ENCODE measurements at regions not wholly inside any gene's neighbourhood (a gene's known extent, or its start where the extent isn't known, plus 50 kb on each side); places are given as distances from the start of the nearest gene placed in this dataset.

DNA sequence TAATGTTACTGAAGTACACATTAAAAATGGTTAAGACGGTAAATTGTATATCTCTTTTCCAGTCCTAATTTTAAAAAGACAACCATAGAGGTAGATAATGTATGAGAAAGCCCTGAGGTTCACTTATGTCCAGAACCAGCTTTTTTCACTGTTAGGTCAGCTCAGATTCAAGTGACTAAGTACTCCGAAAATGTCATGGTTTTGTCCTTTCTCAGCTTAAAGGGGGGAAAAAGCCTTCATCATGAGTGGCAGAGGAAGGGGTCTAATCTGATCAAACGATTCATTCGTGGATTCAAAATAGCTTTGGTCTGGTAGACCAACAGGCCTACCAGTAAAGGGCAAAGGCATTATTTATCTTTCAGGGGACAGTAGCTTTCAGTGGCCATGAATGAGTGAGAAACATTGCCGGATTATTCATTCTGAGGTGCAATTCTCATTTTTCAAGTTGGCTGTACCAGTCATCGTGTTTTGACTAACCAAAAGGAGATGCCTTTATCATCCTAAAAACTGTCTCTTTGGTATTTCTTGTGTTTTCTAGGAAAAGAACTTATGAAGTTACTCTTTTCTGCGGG is 208.4 kb downstream of the HHIPL2 start:
- no peaks in the 10 kb centered on the region for H3K4me1 ChIP-seq (ENCODE audit: low read length)
- no peaks in the 10 kb centered on the region for H3K36me3 ChIP-seq (ENCODE audit: insufficient read depth, low read length)
- no peaks in the 10 kb centered on the region for H3K9me3 ChIP-seq (ENCODE audit: low read length)
- no peak overlapping the region for H3K9ac ChIP-seq (ENCODE audit: low read length)
- no peak overlapping the region for H3K4me3 ChIP-seq (ENCODE audit: low read length)
- DNase-seq, result no peak
- no peaks in the 10 kb centered on the region for H3K9me2 ChIP-seq (replicated peaks; ENCODE audit: insufficient read depth, low read length)
- H3K27me3 ChIP-seq (ENCODE audit: low read length), result no peaks in the 10 kb centered on the region
- no peaks in the 10 kb centered on the region for H3K79me2 ChIP-seq (ENCODE audit: low read length)
- H3K27ac ChIP-seq (ENCODE audit: low read length), result no peak overlapping the region
- H2AFZ ChIP-seq (ENCODE audit: low read length), result no peak overlapping the region
- H4K20me1 ChIP-seq (ENCODE audit: insufficient read depth, low read depth, low read length), result no peaks in the 10 kb centered on the region
- no peak overlapping the region for H3K4me2 ChIP-seq (ENCODE audit: low read depth, low read length, poor library complexity, severe bottlenecking)

DNA sequence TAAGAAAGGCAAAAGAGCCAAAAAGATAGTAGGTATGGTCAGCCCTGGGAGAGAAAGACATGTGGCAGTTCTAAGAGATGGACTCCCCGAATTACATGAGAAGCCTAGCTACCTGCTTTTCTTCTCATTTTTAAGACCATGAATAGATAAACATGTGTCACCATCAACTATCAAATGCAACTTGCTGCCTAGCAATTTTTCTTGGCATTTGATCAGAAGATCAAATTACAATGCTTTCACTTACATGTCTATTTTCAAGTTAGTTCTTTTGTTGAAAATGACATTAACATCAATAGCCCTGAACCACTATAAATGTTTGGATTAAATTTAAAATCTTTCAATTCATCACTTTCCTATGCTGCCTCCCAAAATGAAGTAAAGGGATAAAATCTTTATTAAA is 212.3 kb downstream of the HHIPL2 start:
- Histone ChIP-seq H3K9me2 (replicated peaks; ENCODE audit: insufficient read depth, low read length) (no peaks in the 10 kb centered on the region), H3K4me3 (ENCODE audit: low read length) (no peak overlapping the region), H2AFZ (ENCODE audit: low read length) (no peak overlapping the region), H3K4me2 (ENCODE audit: low read depth, low read length, poor library complexity, severe bottlenecking) (no peak overlapping the region), H3K27me3 (ENCODE audit: low read length) (no peaks in the 10 kb centered on the region), H3K79me2 (ENCODE audit: low read length) (no peaks in the 10 kb centered on the region), H3K4me1 (ENCODE audit: low read length) (no peaks in the 10 kb centered on the region), H3K36me3 (ENCODE audit: insufficient read depth, low read length) (no peaks in the 10 kb centered on the region), H3K9me3 (ENCODE audit: low read length) (no peaks in the 10 kb centered on the region), H3K27ac (ENCODE audit: low read length) (no peak overlapping the region), H4K20me1 (ENCODE audit: insufficient read depth, low read depth, low read length) (no peaks in the 10 kb centered on the region), H3K9ac (ENCODE audit: low read length) (no peak overlapping the region)
- DNase-seq, result no peak

GRCh38 chr1:222334026-222334680 is 213.8 kb downstream of the HHIPL2 start:
- no peaks in the 10 kb centered on the region for H3K9me3 ChIP-seq (ENCODE audit: low read length)
- H3K9ac ChIP-seq (ENCODE audit: low read length), result no peak overlapping the region
- no peaks in the 10 kb centered on the region for H3K27me3 ChIP-seq (ENCODE audit: low read length)
- no peak overlapping the region for H3K4me3 ChIP-seq (ENCODE audit: low read length)
- H3K27ac ChIP-seq (ENCODE audit: low read length), result no peak overlapping the region
- no peaks in the 10 kb centered on the region for H3K4me1 ChIP-seq (ENCODE audit: low read length)
- no peaks in the 10 kb centered on the region for H3K9me2 ChIP-seq (replicated peaks; ENCODE audit: insufficient read depth, low read length)
- no peak overlapping the region for H2AFZ ChIP-seq (ENCODE audit: low read length)
- H4K20me1 ChIP-seq (ENCODE audit: insufficient read depth, low read depth, low read length), result no peaks in the 10 kb centered on the region
- H3K36me3 ChIP-seq (ENCODE audit: insufficient read depth, low read length), result no peaks in the 10 kb centered on the region
- H3K4me2 ChIP-seq (ENCODE audit: low read depth, low read length, poor library complexity, severe bottlenecking), result no peak overlapping the region
- DNase-seq, result no peak
- H3K79me2 ChIP-seq (ENCODE audit: low read length), result no peaks in the 10 kb centered on the region

DNA sequence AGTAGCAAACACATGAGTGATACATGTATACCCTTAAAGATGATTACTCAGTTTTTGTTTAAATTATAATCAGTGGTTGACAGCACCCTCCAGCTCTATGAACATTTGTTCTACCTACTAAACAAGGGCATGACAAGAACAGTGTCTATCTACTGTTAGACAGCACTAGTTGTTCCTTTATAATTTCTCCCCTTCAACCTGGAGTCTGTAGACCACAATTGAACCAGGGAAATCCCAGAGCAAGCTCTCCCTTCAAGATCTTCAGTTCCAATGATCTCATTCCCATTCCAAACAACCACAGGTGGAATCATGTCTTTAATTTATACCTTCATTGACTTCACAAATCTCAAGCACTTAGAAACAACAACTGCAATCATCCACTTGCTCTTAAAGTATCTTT is 216.1 kb downstream of the HHIPL2 start:
- Histone ChIP-seq H4K20me1 (ENCODE audit: insufficient read depth, low read depth, low read length) (no peaks in the 10 kb centered on the region), H2AFZ (ENCODE audit: low read length) (no peak overlapping the region), H3K36me3 (ENCODE audit: insufficient read depth, low read length) (no peaks in the 10 kb centered on the region), H3K9me2 (replicated peaks; ENCODE audit: insufficient read depth, low read length) (no peaks in the 10 kb centered on the region), H3K79me2 (ENCODE audit: low read length) (no peaks in the 10 kb centered on the region), H3K4me2 (ENCODE audit: low read depth, low read length, poor library complexity, severe bottlenecking) (no peak overlapping the region), H3K27me3 (ENCODE audit: low read length) (no peaks in the 10 kb centered on the region), H3K27ac (ENCODE audit: low read length) (no peak overlapping the region), H3K9ac (ENCODE audit: low read length) (no peak overlapping the region), H3K9me3 (ENCODE audit: low read length) (no peaks in the 10 kb centered on the region), H3K4me1 (ENCODE audit: low read length) (no peaks in the 10 kb centered on the region), H3K4me3 (ENCODE audit: low read length) (no peak overlapping the region)
- no peak for DNase-seq

DNA sequence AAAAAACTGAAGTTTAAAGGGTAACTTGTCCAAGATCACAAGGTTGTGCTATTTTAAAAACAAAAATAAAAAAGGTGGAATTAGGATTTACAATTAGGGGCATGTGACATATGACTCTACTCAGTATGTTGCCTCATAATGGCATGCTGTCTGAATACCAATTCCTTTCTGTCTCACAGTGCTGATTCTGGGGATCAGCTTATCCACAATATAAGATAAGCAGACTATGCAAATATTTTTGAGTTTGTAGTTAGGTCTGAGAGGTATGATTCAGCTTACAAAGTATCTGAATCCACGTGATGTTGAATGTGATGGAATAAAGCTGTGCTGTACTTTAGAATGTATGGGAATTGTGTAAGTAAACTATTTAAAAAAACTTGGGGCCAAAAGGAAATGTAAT is 216.6 kb downstream of the HHIPL2 start:
- no peaks in the 10 kb centered on the region for H3K36me3 ChIP-seq (ENCODE audit: insufficient read depth, low read length)
- H3K9me2 ChIP-seq (replicated peaks; ENCODE audit: insufficient read depth, low read length), result no peaks in the 10 kb centered on the region
- H3K27ac ChIP-seq (ENCODE audit: low read length), result no peak overlapping the region
- no peaks in the 10 kb centered on the region for H3K4me1 ChIP-seq (ENCODE audit: low read length)
- no peaks in the 10 kb centered on the region for H4K20me1 ChIP-seq (ENCODE audit: insufficient read depth, low read depth, low read length)
- no peak overlapping the region for H3K4me2 ChIP-seq (ENCODE audit: low read depth, low read length, poor library complexity, severe bottlenecking)
- no peak overlapping the region for H3K4me3 ChIP-seq (ENCODE audit: low read length)
- H3K9ac ChIP-seq (ENCODE audit: low read length), result no peak overlapping the region
- H2AFZ ChIP-seq (ENCODE audit: low read length), result no peak overlapping the region
- H3K9me3 ChIP-seq (ENCODE audit: low read length), result no peaks in the 10 kb centered on the region
- H3K27me3 ChIP-seq (ENCODE audit: low read length), result no peaks in the 10 kb centered on the region
- no peaks in the 10 kb centered on the region for H3K79me2 ChIP-seq (ENCODE audit: low read length)
- DNase-seq, result no peak

DNA sequence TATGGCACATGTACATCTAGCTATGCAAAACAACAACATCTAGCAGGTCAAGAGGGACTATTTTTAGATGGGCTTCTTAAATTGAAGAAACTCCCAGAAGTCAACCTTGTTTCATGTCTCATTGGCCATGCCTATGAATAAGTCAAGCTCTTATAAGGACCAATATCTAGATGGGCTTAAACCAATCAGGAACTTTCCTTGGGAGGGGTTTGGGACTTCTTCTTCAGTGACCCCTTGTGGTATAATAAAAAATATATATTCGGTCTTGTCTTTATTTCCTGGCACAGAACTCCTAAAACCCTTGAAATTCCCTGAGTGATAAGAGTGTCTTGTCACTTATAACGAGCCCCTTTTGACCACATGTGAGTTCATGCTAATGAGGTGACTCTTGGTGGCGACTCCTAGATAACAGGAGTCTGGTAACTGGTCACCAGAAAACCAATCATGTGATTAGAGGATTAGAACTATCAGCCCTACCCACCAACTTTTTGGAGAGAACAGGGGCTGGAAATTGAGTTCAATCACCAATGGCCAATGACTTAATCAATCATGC is 218.3 kb downstream of the HHIPL2 start:
- no peak for DNase-seq
- Histone ChIP-seq H3K9me2 (replicated peaks; ENCODE audit: insufficient read depth, low read length) (no peaks in the 10 kb centered on the region), H3K79me2 (ENCODE audit: low read length) (no peaks in the 10 kb centered on the region), H3K27me3 (ENCODE audit: low read length) (no peaks in the 10 kb centered on the region), H3K4me1 (ENCODE audit: low read length) (no peaks in the 10 kb centered on the region), H3K4me2 (ENCODE audit: low read depth, low read length, poor library complexity, severe bottlenecking) (no peak overlapping the region), H3K9ac (ENCODE audit: low read length) (no peak overlapping the region), H3K4me3 (ENCODE audit: low read length) (no peak overlapping the region), H3K36me3 (ENCODE audit: insufficient read depth, low read length) (no peaks in the 10 kb centered on the region), H4K20me1 (ENCODE audit: insufficient read depth, low read depth, low read length) (no peaks in the 10 kb centered on the region), H3K9me3 (ENCODE audit: low read length) (no peaks in the 10 kb centered on the region), H3K27ac (ENCODE audit: low read length) (no peak overlapping the region), H2AFZ (ENCODE audit: low read length) (no peak overlapping the region)

DNA sequence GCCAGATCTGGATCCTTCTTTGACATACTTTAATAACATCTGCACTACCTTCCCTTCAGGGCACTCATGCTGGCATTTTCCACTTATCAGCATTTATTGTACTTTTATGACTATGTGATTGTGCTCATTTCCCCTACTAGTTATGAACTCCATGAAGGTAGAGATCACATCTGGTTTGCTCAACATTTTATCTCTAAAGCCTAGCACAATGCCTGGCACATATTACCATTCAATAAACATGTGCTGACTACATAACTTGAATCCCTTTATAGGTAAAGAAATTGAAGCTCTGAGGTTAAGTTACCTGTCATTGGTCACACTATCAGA is 221.2 kb downstream of the HHIPL2 start:
- H3K9ac ChIP-seq (ENCODE audit: low read length), result no peak overlapping the region
- no peak overlapping the region for H3K27ac ChIP-seq (ENCODE audit: low read length)
- no peaks in the 10 kb centered on the region for H3K4me1 ChIP-seq (ENCODE audit: low read length)
- H3K36me3 ChIP-seq (ENCODE audit: insufficient read depth, low read length), result no peaks in the 10 kb centered on the region
- H3K4me3 ChIP-seq (ENCODE audit: low read length), result no peak overlapping the region
- no peak overlapping the region for H2AFZ ChIP-seq (ENCODE audit: low read length)
- H3K27me3 ChIP-seq (ENCODE audit: low read length), result no peaks in the 10 kb centered on the region
- H3K4me2 ChIP-seq (ENCODE audit: low read depth, low read length, poor library complexity, severe bottlenecking), result no peak overlapping the region
- H3K9me3 ChIP-seq (ENCODE audit: low read length), result no peaks in the 10 kb centered on the region
- no peaks in the 10 kb centered on the region for H3K79me2 ChIP-seq (ENCODE audit: low read length)
- no peaks in the 10 kb centered on the region for H4K20me1 ChIP-seq (ENCODE audit: insufficient read depth, low read depth, low read length)
- H3K9me2 ChIP-seq (replicated peaks; ENCODE audit: insufficient read depth, low read length), result no peaks in the 10 kb centered on the region
- DNase-seq, result no peak

GRCh38 chr1:222326006-222326709 is 221.7 kb downstream of the HHIPL2 start:
- no peak overlapping the region for H3K9ac ChIP-seq (ENCODE audit: low read length)
- no peaks in the 10 kb centered on the region for H3K79me2 ChIP-seq (ENCODE audit: low read length)
- no peaks in the 10 kb centered on the region for H4K20me1 ChIP-seq (ENCODE audit: insufficient read depth, low read depth, low read length)
- H2AFZ ChIP-seq (ENCODE audit: low read length), result no peak overlapping the region
- H3K4me3 ChIP-seq (ENCODE audit: low read length), result no peak overlapping the region
- H3K27ac ChIP-seq (ENCODE audit: low read length), result no peak overlapping the region
- H3K27me3 ChIP-seq (ENCODE audit: low read length), result no peaks in the 10 kb centered on the region
- H3K36me3 ChIP-seq (ENCODE audit: insufficient read depth, low read length), result no peaks in the 10 kb centered on the region
- no peaks in the 10 kb centered on the region for H3K9me2 ChIP-seq (replicated peaks; ENCODE audit: insufficient read depth, low read length)
- no peak overlapping the region for H3K4me2 ChIP-seq (ENCODE audit: low read depth, low read length, poor library complexity, severe bottlenecking)
- H3K4me1 ChIP-seq (ENCODE audit: low read length), result no peaks in the 10 kb centered on the region
- DNase-seq, result no peak
- no peaks in the 10 kb centered on the region for H3K9me3 ChIP-seq (ENCODE audit: low read length)

Measured in Karpas-422 (cell line).